WTC11 (cell line): ENCODE measurements at regions not wholly inside any gene's neighbourhood (a gene's known extent, or its start where the extent isn't known, plus 50 kb on each side); places are given as distances from the start of the nearest gene placed in this dataset.

ENCODE experiments used
- E2F4 ChIP-seq: sonication (generic); formaldehyde crosslinking; IDR thresholded peaks from 2 replicates; pipeline ENCODE4 v1.8.1; 2022; ENCODE audit warnings: low read depth, mild to moderate bottlenecking, moderate library complexity, missing genetic modification reagents, borderline replicate concordance
- GABPB1 ChIP-seq: sonication (generic); formaldehyde crosslinking; IDR thresholded peaks from 2 replicates; pipeline ENCODE4 v1.8.1; 2023; ENCODE audit warnings: mild to moderate bottlenecking, missing genetic modification reagents
- TF ChIP-seq, protein P1 (sequence below): fragments of 200-600 bp; IDR thresholded peaks from 2 replicates; pipeline ENCODE4 v1.8.0; 2022; ENCODE audit warnings: antibody characterized with exemption
- TF ChIP-seq, protein P2 (sequence below): sonication (generic); formaldehyde crosslinking; IDR thresholded peaks from 2 replicates; pipeline ENCODE4 v1.8.0; 2023; ENCODE audit warnings: mild to moderate bottlenecking, missing genetic modification reagents
- TF ChIP-seq, protein P3 (sequence below): sonication (generic); formaldehyde crosslinking; IDR thresholded peaks from 2 replicates; pipeline ENCODE4 v1.8.1; 2023; ENCODE audit warnings: mild to moderate bottlenecking, missing genetic modification reagents, moderate library complexity

DNA sequence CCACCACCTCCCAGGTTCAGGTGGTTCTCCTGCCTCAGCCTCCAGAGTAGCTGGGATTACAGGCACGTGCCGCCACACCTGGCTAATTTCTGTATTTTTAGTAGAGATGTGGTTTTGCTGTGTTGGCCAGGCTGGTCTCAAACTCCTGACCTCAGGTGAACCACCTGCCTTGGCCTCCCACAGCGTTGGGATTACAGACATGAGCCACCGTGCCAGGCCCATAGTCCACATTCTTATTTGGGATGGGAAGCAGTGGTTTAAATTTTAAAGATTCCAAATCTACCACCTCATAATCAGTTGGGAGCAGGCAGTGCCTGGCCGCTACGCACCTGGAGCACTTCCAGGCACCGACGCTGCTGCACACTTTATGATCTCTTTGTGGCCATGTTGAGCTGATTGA lies 160.6 kb upstream of the SOX1 start:
- TF ChIP-seq, protein P1, sequence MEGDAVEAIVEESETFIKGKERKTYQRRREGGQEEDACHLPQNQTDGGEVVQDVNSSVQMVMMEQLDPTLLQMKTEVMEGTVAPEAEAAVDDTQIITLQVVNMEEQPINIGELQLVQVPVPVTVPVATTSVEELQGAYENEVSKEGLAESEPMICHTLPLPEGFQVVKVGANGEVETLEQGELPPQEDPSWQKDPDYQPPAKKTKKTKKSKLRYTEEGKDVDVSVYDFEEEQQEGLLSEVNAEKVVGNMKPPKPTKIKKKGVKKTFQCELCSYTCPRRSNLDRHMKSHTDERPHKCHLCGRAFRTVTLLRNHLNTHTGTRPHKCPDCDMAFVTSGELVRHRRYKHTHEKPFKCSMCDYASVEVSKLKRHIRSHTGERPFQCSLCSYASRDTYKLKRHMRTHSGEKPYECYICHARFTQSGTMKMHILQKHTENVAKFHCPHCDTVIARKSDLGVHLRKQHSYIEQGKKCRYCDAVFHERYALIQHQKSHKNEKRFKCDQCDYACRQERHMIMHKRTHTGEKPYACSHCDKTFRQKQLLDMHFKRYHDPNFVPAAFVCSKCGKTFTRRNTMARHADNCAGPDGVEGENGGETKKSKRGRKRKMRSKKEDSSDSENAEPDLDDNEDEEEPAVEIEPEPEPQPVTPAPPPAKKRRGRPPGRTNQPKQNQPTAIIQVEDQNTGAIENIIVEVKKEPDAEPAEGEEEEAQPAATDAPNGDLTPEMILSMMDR = no peak
- TF ChIP-seq, protein P2, sequence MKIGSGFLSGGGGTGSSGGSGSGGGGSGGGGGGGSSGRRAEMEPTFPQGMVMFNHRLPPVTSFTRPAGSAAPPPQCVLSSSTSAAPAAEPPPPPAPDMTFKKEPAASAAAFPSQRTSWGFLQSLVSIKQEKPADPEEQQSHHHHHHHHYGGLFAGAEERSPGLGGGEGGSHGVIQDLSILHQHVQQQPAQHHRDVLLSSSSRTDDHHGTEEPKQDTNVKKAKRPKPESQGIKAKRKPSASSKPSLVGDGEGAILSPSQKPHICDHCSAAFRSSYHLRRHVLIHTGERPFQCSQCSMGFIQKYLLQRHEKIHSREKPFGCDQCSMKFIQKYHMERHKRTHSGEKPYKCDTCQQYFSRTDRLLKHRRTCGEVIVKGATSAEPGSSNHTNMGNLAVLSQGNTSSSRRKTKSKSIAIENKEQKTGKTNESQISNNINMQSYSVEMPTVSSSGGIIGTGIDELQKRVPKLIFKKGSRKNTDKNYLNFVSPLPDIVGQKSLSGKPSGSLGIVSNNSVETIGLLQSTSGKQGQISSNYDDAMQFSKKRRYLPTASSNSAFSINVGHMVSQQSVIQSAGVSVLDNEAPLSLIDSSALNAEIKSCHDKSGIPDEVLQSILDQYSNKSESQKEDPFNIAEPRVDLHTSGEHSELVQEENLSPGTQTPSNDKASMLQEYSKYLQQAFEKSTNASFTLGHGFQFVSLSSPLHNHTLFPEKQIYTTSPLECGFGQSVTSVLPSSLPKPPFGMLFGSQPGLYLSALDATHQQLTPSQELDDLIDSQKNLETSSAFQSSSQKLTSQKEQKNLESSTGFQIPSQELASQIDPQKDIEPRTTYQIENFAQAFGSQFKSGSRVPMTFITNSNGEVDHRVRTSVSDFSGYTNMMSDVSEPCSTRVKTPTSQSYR = no peak
- TF ChIP-seq E2F4 = no peak
- no peak for TF ChIP-seq GABPB1 (CRISPR knock-in tag)
- TF ChIP-seq, protein P3, sequence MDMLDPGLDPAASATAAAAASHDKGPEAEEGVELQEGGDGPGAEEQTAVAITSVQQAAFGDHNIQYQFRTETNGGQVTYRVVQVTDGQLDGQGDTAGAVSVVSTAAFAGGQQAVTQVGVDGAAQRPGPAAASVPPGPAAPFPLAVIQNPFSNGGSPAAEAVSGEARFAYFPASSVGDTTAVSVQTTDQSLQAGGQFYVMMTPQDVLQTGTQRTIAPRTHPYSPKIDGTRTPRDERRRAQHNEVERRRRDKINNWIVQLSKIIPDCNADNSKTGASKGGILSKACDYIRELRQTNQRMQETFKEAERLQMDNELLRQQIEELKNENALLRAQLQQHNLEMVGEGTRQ = no peak
